ENCODE measurements at regions not wholly inside any gene's neighbourhood (a gene's known extent, or its start where the extent isn't known, plus 50 kb on each side); places are given as distances from the start of the nearest gene placed in this dataset.
"Not testable (repeated sequence)": the region's sequence is repeated elsewhere in the genome, so short reads cannot be mapped to it uniquely, and the experiment has no call there.

DNA sequence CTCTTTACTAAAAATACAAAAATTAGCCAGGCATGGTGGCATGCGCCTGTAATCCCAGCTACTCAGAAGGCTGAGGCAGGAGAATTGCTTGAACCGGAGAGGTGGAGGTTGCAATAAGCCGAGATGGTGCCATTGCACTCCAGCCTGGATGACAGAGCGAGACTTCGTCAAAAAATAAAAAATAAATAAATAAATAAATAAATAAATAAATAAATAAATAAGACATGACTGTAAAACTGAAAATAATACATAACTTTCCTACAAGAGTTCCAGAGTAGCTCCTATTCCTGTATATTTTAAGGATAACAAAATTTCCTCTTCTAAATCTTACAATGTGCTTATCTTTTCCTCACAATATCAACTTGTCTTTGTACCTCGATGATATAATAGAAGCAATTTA lies 549.4 kb downstream of the TRAM1L1 start:
- DNase-seq, result not testable (repeated sequence)

GRCh38 chr4:116531870-116532269 lies 553.5 kb downstream of the TRAM1L1 start:
- no peak for DNase-seq

GRCh38 chr4:116531026-116531425 lies 554.4 kb downstream of the TRAM1L1 start:
- DNase-seq, result no peak

- no peak for DNase-seq
Measured at GRCh38 chr4:116530048-116530447, 555.3 kb downstream of the TRAM1L1 start.

DNA sequence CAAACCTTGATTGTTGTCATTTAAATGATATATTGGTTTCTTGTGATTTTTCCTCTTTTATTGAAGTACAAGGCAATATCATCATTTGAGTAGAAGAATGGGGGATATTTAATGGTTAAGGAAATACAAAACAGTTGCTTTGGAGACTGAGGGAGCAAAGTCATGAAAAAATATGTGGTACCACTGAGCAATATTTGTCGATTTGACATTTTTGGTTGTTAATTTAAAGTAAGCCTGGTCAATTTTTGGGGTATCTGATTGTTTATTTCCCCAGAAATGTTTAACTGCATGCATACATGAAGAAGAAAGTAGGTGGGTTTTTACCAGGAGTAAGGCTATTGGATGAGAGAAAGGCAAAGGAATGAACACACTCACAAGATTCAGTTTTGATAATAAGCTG lies 556.2 kb downstream of the TRAM1L1 start:
- DNase-seq, result no peak

DNA sequence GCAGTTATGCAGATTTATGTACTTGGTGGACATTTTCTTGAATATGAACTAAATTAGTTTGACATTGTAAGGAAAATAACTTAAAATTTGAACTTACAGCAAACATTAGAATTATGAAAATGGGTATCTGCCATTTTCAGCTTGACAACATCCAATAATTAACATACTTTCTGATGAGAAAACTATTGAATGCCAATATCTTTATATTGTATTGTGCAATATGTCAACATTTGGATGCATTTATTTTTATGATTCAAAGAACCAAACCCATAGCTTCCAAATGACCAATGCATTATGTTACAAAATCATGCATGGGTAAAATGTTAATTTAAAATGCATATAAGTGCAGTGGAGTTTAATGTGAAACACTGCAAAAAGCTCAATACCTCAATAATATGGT lies 562.5 kb downstream of the TRAM1L1 start:
- DNase-seq, result no peak

DNA sequence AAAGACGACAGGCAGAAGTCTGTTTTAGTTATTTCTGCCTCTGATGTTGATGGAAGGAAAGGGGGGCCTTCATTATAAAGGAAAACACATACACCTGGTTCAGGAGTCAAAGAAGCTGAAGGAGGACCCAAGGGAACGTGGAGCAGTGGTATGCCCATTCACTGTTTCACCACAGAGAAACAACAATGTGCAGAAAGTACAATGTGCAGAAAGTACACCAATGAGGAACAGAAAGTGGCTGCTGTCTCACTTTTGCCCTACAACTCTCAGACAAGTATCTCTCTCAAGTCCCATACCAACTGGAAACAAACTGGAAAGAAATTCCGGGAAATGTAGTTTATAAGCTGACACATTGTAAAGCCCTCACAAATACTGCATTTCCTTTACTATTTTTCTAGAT lies 564.5 kb downstream of the TRAM1L1 start:
- DNase-seq, result no peak

DNA sequence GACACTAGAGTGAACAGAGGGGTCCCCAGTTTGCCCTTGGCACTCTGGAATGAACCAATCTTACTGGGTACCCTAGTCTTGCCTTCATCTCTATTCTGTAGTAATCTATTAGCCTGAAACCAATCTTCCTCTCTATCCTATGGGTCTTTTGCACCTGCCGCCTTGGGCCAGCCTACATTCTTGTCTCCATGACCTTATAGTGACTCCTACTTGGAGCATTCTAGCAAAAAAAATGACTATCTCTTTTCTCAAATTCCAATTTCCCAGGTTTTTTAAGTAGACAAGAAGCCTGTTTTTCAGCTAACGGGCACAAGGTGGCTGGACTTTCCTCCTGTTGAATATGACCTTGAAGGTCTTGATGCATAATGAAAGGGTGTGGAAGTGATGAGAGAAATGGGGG lies 568.7 kb downstream of the TRAM1L1 start:
- no peak for DNase-seq

DNA sequence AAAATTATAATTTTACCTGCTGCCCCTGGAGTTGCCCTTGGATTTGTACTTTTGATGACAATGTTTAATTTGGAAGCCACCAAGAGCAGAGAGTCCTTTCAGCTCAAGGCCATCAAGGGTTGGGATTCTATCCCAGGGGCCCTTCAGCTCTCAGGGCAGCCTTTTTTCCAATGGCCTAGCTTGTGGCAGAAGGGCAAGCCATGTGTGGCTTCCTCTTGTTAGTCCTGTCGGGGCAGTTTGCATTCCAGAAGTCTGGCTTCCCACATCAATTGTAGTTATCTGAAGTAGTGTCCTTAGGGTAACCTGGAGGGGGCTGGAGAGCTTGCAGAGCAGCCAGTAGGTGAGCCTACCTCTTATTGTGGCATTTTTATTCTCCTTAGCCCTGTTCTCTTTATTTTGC lies 569.4 kb downstream of the TRAM1L1 start:
- no peak for DNase-seq

GRCh38 chr4:116512552-116512951 lies 572.8 kb downstream of the TRAM1L1 start:
- DNase-seq, result no peak

DNA sequence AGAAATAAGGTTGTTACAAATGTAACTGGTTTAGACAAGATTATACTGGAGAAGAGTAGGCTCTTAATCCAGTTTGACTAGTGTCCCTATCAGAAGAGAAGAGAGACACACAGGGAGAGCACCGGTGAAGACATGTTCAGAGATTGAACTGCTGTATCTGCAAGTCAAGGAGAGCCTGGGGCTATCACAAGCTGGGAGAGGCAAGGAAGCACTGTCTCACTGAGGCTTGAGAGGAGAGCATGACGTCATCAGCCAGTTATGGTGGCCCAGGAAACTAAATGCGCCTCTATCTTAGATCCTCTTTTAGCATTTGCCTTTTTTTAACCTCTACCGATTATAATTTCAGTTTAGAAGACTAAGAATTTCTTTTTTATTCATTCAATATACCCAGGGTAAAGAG lies 583.4 kb downstream of the TRAM1L1 start:
- no peak for DNase-seq

DNA sequence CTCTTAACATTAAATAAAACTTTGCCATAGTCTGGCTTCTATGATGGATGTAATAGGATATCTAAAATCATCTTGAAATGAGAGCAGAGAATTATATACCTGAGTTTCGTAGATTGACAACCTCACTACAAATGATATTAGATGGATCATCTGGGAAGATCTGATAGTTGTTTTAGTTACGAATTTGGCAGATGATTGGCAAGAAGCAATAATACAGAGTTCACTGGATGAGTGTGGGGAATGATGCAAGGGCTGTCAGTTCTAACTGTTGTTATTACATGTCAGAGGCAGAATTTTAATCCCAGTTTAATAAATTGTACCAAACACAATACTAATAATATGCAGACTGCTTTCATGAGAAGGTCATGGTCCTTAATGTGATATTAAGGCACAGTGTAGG lies 585.2 kb downstream of the TRAM1L1 start:
- no peak for DNase-seq

- DNase-seq, result no peak
Measured at GRCh38 chr4:116489739-116490138, 595.6 kb downstream of the TRAM1L1 start.

GRCh38 chr4:116486401-116486800 lies 599.0 kb downstream of the TRAM1L1 start:
- DNase-seq, result no peak

DNA sequence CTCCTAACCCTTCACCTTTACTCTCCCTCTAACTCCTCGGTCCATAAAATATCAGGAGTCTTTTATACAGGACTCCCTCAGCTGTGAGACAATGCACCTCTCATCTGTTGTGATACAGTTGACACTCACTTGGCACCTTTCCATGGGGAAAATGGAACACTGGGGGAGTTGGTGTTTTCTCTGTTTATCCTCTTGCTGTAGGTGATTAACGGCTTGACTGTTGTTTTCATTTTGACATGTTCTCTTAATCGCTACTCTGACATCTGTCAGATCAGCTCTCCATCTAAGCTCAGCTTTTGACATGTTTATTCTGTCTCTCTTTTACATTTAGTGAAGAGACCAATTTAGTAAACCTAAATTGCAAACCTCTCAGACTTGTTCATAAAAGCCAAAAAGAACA lies 604.8 kb downstream of the TRAM1L1 start:
- DNase-seq, result peak; percentile 87

- no peak for DNase-seq
Measured at GRCh38 chr4:116478343-116478742, 607.0 kb downstream of the TRAM1L1 start.

- DNase-seq, result no peak
Measured at GRCh38 chr4:116469582-116469981, 615.8 kb downstream of the TRAM1L1 start.

GRCh38 chr4:116453127-116453526 lies 632.2 kb downstream of the TRAM1L1 start:
- no peak for DNase-seq

- DNase-seq, result no peak
Measured at GRCh38 chr4:116449764-116450163, 635.6 kb downstream of the TRAM1L1 start.

DNA sequence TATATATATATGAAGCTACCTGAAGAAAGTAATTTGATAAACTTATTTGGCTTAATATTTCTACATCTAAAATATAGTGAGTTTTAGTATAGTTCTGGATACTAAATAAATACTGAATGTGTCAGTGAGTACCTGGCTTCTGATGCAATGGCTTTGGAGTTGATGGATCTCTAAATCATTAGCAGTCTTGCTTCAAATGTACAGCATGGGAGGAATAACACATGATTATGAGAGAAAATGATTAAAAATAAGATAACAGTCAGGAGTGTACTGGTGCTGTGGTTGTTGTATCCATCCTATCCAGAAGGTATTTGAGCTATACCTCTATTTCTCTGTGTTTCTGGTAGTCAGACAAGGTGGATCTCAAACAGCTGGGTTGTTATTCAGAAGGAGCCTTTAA lies 641.3 kb downstream of the TRAM1L1 start:
- no peak for DNase-seq

- DNase-seq, result no peak
Measured at GRCh38 chr4:116438981-116439729, 646.2 kb downstream of the TRAM1L1 start.

DNA sequence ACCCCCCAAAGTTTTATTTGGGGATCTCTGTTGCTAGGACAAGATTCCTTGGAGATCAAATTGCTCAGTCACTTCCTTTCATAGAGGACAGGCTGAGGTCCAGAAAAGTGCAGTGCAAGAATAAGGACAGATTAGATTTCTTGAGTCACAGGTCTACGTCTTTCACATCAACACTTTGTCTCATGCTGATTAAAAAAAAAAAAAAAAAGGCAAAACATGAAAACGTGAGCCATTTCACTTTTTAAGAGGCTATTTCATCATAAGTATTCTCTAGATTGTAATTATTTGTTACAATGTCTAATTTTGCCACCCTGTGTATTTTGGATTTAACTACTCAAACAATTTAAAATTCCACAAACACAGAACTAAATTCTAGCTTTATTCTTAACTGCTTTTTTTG lies 647.0 kb downstream of the TRAM1L1 start:
- no peak for DNase-seq

- DNase-seq, result no peak
Measured at GRCh38 chr4:116427666-116428065, 657.7 kb downstream of the TRAM1L1 start.

DNA sequence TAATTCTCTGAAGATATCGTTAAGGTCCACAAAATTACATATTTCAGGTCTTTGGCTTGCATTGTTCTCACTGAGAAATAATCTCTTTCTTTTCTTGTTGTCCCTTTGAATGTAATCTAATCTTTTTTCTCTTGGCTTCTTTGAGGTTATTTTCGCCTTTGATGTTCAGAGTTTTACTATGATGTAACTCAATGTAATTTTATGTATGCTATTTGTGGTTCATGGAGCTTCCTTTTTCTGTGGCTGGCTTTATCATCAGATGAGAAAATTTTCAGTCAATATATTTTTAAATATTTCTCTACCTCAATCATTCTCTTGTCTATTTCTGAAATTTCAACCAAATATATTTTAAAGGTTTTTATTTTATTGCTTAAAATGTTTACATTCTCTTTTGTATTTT lies 672.2 kb downstream of the TRAM1L1 start:
- no peak for DNase-seq

- no peak for DNase-seq
Measured at GRCh38 chr4:116401293-116401692, 684.1 kb downstream of the TRAM1L1 start.
